ENCODE measurements at regions not wholly inside any gene's neighbourhood (a gene's known extent, or its start where the extent isn't known, plus 50 kb on each side); places are given as distances from the start of the nearest gene placed in this dataset.
"Not testable (repeated sequence)": the region's sequence is repeated elsewhere in the genome, so short reads cannot be mapped to it uniquely, and the experiment has no call there.

GRCh38 chr5:71230839-71231505 lies 163.5 kb upstream of the GTF2H2 start:
- not testable (repeated sequence) for H3K4me1 ChIP-seq (ENCODE audit: control insufficient read depth in 1 of 2, low read depth in 2 of 2); H3K9me3 ChIP-seq; H3K36me3 ChIP-seq; H3K27ac ChIP-seq; H3K27me3 ChIP-seq (replicated peaks; ENCODE audit: insufficient read depth); ATAC-seq (ENCODE audit: insufficient number of reproducible peaks, low FRiP score, low read depth); H3K4me3 ChIP-seq
- peak; percentile 0 for DNase-seq (ENCODE audit: low spot score)
